ENCODE measurements at regions not wholly inside any gene's neighbourhood (a gene's known extent, or its start where the extent isn't known, plus 50 kb on each side); places are given as distances from the start of the nearest gene placed in this dataset.
"Not testable (repeated sequence)": the region's sequence is repeated elsewhere in the genome, so short reads cannot be mapped to it uniquely, and the experiment has no call there.

- no peak for TF ChIP-seq CTCF (IDR thresholded peaks at IDR 0.05)
- ATAC-seq (ENCODE audit: low FRiP score) (no peak), DNase-seq (ENCODE audit: low spot score) (no peak)
These were observed 197.3 kb downstream of the ANKRD30B start for GRCh38 chr18:14945286-14945685.

GRCh38 chr18:14945984-14946383 lies 198.0 kb downstream of the ANKRD30B start:
- DNase-seq (ENCODE audit: low spot score) (no peak), ATAC-seq (ENCODE audit: low FRiP score) (no peak)
- no peak for TF ChIP-seq CTCF (IDR thresholded peaks at IDR 0.05)

- DNase-seq (ENCODE audit: low spot score); ATAC-seq (ENCODE audit: low FRiP score): not testable (repeated sequence)
These were observed 198.9 kb downstream of the ANKRD30B start for GRCh38 chr18:14946741-14947470.

- ATAC-seq (ENCODE audit: low FRiP score) (no peak), DNase-seq (ENCODE audit: low spot score) (no peak)
- no peak for TF ChIP-seq CTCF (IDR thresholded peaks at IDR 0.05)
These were observed 199.7 kb downstream of the ANKRD30B start for GRCh38 chr18:14947482-14948162.

- no peak for TF ChIP-seq CTCF (IDR thresholded peaks at IDR 0.05)
- no peak for ATAC-seq (ENCODE audit: low FRiP score)
These were observed 200.2 kb downstream of the ANKRD30B start for GRCh38 chr18:14948163-14948540.

GRCh38 chr18:14949800-14950664 lies 202.1 kb downstream of the ANKRD30B start:
- no peak for TF ChIP-seq CTCF (IDR thresholded peaks at IDR 0.05)
- ATAC-seq (ENCODE audit: low FRiP score), result no peak
- DNase-seq (ENCODE audit: low spot score), result no peak

More at GRCh38 chr18:14948163-14948540, 200.2 kb downstream of the ANKRD30B start:
- DNase-seq (ENCODE audit: low spot score), result no peak

GRCh38 chr18:14952444-14953077 lies 204.6 kb downstream of the ANKRD30B start:
- ATAC-seq (ENCODE audit: low FRiP score); DNase-seq (ENCODE audit: low spot score): not testable (repeated sequence)
